ENCODE measurements at regions not wholly inside any gene's neighbourhood (a gene's known extent, or its start where the extent isn't known, plus 50 kb on each side); places are given as distances from the start of the nearest gene placed in this dataset.

DNA sequence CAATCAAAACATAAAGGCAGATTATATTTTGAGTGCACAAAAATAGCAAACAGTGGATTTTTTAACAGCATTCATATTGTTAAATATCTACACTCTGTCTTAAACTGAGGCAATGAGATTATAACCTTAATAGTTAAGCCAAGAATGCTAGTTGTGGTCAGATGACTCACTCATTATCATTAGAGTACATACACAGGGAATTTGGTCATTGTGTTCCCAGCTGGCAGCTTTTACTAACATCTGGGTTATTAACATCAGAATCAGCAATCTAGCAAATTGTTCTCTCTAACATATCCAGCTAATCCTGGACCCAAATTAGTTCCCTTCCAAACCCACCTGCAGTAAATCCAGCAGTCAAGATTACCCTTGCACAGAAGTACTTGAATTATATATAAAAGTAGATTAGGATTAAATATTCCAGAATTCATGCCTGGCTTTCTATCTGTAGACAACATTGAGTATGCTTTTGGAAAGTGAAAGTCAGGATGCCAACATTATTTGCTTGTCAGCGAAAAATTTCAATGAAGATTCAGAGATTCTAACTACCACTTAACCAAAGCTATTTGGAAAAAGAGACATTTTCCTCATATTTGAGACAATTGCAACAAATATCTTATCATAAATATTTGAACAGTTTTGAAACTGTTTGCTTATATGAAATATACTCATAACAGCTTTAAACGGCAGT lies 1035.6 kb upstream of the PHF14 start:
- H3K36me3 Mint-ChIP-seq: no peaks in the 10 kb centered on the region; the same call in 1 of the 2 replicates
- POLR2A ChIA-PET: no interaction called here
- no peaks in the 10 kb centered on the region for H3K27me3 Mint-ChIP-seq (ENCODE audit: low read depth)
- H3K27ac Mint-ChIP-seq: peak overlapping the region; percentile 88
- CTCF ChIA-PET: interaction anchor here (1.5 kb wide), 1 partner anchor 48 kb away, joined by 4 read pairs; no protein-coding TSS in a partner anchor
- H3K4me1 Mint-ChIP-seq: peaks cover 32% of the 10 kb centered on the region
- DNase-seq (ENCODE audit: low spot score) (no peak), ATAC-seq (peak; percentile 55)
- H3K4me3 Mint-ChIP-seq: peak overlapping the region; percentile 41
- no peak for TF ChIP-seq FOXP1 (CRISPR knock-in tag; IDR thresholded peaks at IDR 0.05; ENCODE audit: borderline replicate concordance)
- TF ChIP-seq, protein P1, sequence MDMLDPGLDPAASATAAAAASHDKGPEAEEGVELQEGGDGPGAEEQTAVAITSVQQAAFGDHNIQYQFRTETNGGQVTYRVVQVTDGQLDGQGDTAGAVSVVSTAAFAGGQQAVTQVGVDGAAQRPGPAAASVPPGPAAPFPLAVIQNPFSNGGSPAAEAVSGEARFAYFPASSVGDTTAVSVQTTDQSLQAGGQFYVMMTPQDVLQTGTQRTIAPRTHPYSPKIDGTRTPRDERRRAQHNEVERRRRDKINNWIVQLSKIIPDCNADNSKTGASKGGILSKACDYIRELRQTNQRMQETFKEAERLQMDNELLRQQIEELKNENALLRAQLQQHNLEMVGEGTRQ (CRISPR knock-in tag; IDR thresholded peaks at IDR 0.05): peak; percentile 30; the same call in 1 of the 2 replicates
- peaks cover 13% of the 10 kb centered on the region for H3K9me3 Mint-ChIP-seq

- Mint-ChIP-seq H3K27ac (peak overlapping the region; percentile 88), H3K9me3 (peaks cover 13% of the 10 kb centered on the region), H3K4me3 (peak overlapping the region; percentile 0; the same call in 1 of the 2 replicates), H3K4me1 (peaks cover 37% of the 10 kb centered on the region), H3K36me3 (no peaks in the 10 kb centered on the region; the same call in 1 of the 2 replicates), H3K27me3 (ENCODE audit: low read depth) (no peaks in the 10 kb centered on the region)
- DNase-seq (ENCODE audit: low spot score) (no peak), ATAC-seq (no peak; the same call in 1 of the 2 replicates)
- ChIA-PET CTCF (interaction anchor here (1.5 kb wide), 1 partner anchor 49 kb away, joined by 4 read pairs; no protein-coding TSS in a partner anchor), POLR2A (no interaction called here)
- TF ChIP-seq, protein P1 (CRISPR knock-in tag; IDR thresholded peaks at IDR 0.05): no peak
- TF ChIP-seq PRRX2 (CRISPR knock-in tag; IDR thresholded peaks at IDR 0.05) (no peak), ZSCAN18 (CRISPR knock-in tag; IDR thresholded peaks at IDR 0.05) (no peak), FOXK1 (CRISPR knock-in tag; IDR thresholded peaks at IDR 0.05) (no peak), ZNF232 (CRISPR knock-in tag; IDR thresholded peaks at IDR 0.05) (no peak), TP53 (CRISPR knock-in tag; IDR thresholded peaks at IDR 0.05) (no peak), AFF4 (CRISPR knock-in tag; IDR thresholded peaks at IDR 0.05; ENCODE audit: borderline replicate concordance) (no peak), NR2C2 (CRISPR knock-in tag; IDR thresholded peaks at IDR 0.05) (no peak)
Measured at GRCh38 chr7:9939176-9939575, 1034.5 kb upstream of the PHF14 start.

DNA sequence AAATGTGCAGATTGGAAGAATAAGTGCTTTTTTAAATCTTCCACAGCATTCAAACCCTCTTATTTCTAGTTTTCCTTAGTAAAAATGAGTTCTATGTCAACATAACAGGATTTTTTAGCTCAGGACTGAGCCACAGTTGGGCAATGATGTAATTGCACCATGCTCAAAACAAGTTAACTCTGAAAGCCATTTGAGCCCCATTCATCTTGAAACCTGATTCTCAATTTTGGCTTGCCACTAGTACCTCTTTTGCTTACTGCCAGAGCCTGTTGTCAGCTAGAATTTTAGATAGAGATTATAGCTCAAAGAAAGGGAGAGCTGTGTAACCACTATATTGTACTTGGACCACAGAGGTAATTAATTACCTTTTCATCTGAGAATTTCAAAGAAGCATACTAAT lies 1028.5 kb upstream of the PHF14 start:
- DNase-seq (ENCODE audit: low spot score): no peak
- ATAC-seq: peak; percentile 60; the same call in 1 of the 2 replicates
- Mint-ChIP-seq H3K4me1 (peaks cover 24% of the 10 kb centered on the region), H3K27ac (no peak overlapping the region), H3K4me3 (no peak overlapping the region), H3K36me3 (peaks cover 2% of the 10 kb centered on the region), H3K27me3 (ENCODE audit: low read depth) (no peaks in the 10 kb centered on the region), H3K9me3 (peaks cover 12% of the 10 kb centered on the region)
- CTCF ChIA-PET: no interaction called here
- POLR2A ChIA-PET: no interaction called here
- no peak for TF ChIP-seq CREB1 (CRISPR knock-in tag; IDR thresholded peaks at IDR 0.05)
- TF ChIP-seq ZNF512 (CRISPR knock-in tag; IDR thresholded peaks at IDR 0.05; ENCODE audit: borderline replicate concordance): no peak
- no peak for TF ChIP-seq E2F1 (CRISPR knock-in tag; IDR thresholded peaks at IDR 0.05)
- no peak for TF ChIP-seq TCF7 (CRISPR knock-in tag; IDR thresholded peaks at IDR 0.05; ENCODE audit: low read depth)
- TF ChIP-seq JUN (CRISPR knock-in tag; IDR thresholded peaks at IDR 0.05): no peak
- TF ChIP-seq ZNF532 (CRISPR knock-in tag; IDR thresholded peaks at IDR 0.05; ENCODE audit: borderline replicate concordance): no peak
- no peak for TF ChIP-seq ZNF121 (CRISPR knock-in tag; IDR thresholded peaks at IDR 0.05)

All from WTC11 (cell line).